PFSK-1 (cell line): ENCODE measurements at regions not wholly inside any gene's neighbourhood (a gene's known extent, or its start where the extent isn't known, plus 50 kb on each side); places are given as distances from the start of the nearest gene placed in this dataset.

Source experiments
- POLR2AphosphoS5 ChIP-seq: IDR thresholded peaks from 2 replicates; pipeline ENCODE4 v1.6.1; 2012; ENCODE audit warnings: low read depth, mild to moderate bottlenecking, control low read depth, low read length, moderate library complexity
- REST ChIP-seq, 2 experiments: IDR thresholded peaks; 2 replicates each; pipeline versions ENCODE4 v1.6.1 to v1.8.0; 2011 to 2012; ENCODE audit warnings: low read depth in 2 of 2, low read length in 2 of 2, control low read depth in 1 of 2, inconsistent platforms in 1 of 2, mild to moderate bottlenecking in 1 of 2, moderate library complexity in 1 of 2; ENCODE audit not compliant: insufficient read depth in 1 of 2
- SIN3A ChIP-seq: IDR thresholded peaks from 2 replicates; pipeline ENCODE4 v1.6.1; 2012; ENCODE audit warnings: mild to moderate bottlenecking, low read length, moderate library complexity, borderline replicate concordance; ENCODE audit not compliant: insufficient read depth
- TAF1 ChIP-seq: IDR thresholded peaks from 2 replicates; pipeline ENCODE4 v1.6.1; 2012; ENCODE audit warnings: low read length, control low read depth, borderline replicate concordance; ENCODE audit not compliant: insufficient read depth

- TF ChIP-seq POLR2AphosphoS5 (no peak), TAF1 (no peak), REST (IDR thresholded peaks at IDR 0.05; ENCODE audit: insufficient read depth in 1 of 2, low read depth in 2 of 2, low read length in 2 of 2) (no peak), SIN3A (no peak)
These were observed 552.1 kb upstream of the CDH9 start for GRCh38 chr5:27590503-27590902.
